ENCODE measurements at regions not wholly inside any gene's neighbourhood (a gene's known extent, or its start where the extent isn't known, plus 50 kb on each side); places are given as distances from the start of the nearest gene placed in this dataset.

- Histone ChIP-seq H3K79me2 (ENCODE audit: insufficient read depth, low read length) (no peaks in the 10 kb centered on the region), H3K4me3 (ENCODE audit: insufficient read depth, low read length) (no peak overlapping the region), H3K36me3 (ENCODE audit: insufficient read depth, low read length) (no peaks in the 10 kb centered on the region), H3K27ac (ENCODE audit: low read depth, low read length) (no peak overlapping the region), H4K20me1 (ENCODE audit: insufficient read depth, low read length) (no peaks in the 10 kb centered on the region), H3K9me3 (ENCODE audit: low read depth, low read length) (no peaks in the 10 kb centered on the region), H3K4me1 (ENCODE audit: insufficient read depth, low read length) (no peaks in the 10 kb centered on the region), H3K27me3 (ENCODE audit: insufficient read depth, low read length) (peaks cover 3% of the 10 kb centered on the region), H3K4me2 (ENCODE audit: insufficient read depth, low read length) (no peak overlapping the region), H2AFZ (ENCODE audit: low read length) (no peak overlapping the region)
- no peak for DNase-seq (ENCODE audit: insufficient read length, low spot score, missing footprints)
- no peak for TF ChIP-seq CTCF (IDR thresholded peaks at IDR 0.05; ENCODE audit: extremely low read depth, low read depth, low read length)
Observed at GRCh38 chr5:82661933-82662332, 383.8 kb upstream of the RPS23 start.

GRCh38 chr5:82661462-82661861 is 383.3 kb upstream of the RPS23 start:
- Histone ChIP-seq H3K4me1 (ENCODE audit: insufficient read depth, low read length) (no peaks in the 10 kb centered on the region), H3K27ac (ENCODE audit: low read depth, low read length) (no peak overlapping the region), H3K36me3 (ENCODE audit: insufficient read depth, low read length) (no peaks in the 10 kb centered on the region), H4K20me1 (ENCODE audit: insufficient read depth, low read length) (no peaks in the 10 kb centered on the region), H3K4me3 (ENCODE audit: insufficient read depth, low read length) (no peak overlapping the region), H3K4me2 (ENCODE audit: insufficient read depth, low read length) (no peak overlapping the region), H2AFZ (ENCODE audit: low read length) (no peak overlapping the region), H3K27me3 (ENCODE audit: insufficient read depth, low read length) (peaks cover 3% of the 10 kb centered on the region), H3K9me3 (ENCODE audit: low read depth, low read length) (no peaks in the 10 kb centered on the region), H3K79me2 (ENCODE audit: insufficient read depth, low read length) (no peaks in the 10 kb centered on the region)
- no peak for TF ChIP-seq CTCF (IDR thresholded peaks at IDR 0.05; ENCODE audit: extremely low read depth, low read depth, low read length)
- DNase-seq (ENCODE audit: insufficient read length, low spot score, missing footprints), result no peak

DNA sequence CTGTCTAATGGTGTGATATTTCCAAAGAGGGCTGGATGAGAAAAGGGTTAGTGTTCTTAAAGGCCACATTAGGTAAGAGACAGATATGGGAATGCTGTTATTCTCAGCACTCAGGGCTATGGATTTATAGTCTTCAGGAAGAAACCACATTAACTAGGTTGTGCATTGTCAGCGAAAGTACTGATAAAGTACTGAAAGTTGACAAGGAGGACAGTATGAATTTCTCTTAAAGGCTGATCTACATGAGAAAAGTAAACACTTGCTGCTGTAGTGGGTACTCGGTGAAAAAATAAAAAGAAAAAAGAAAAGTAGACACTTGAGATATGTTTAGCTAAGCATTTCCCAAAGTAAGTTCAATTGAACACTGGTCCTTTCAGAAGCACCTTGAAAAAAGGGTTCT is 381.0 kb upstream of the RPS23 start:
- Histone ChIP-seq H3K4me1 (ENCODE audit: insufficient read depth, low read length) (no peaks in the 10 kb centered on the region), H3K27me3 (ENCODE audit: insufficient read depth, low read length) (no peaks in the 10 kb centered on the region), H3K27ac (ENCODE audit: low read depth, low read length) (no peak overlapping the region), H3K9me3 (ENCODE audit: low read depth, low read length) (no peaks in the 10 kb centered on the region), H4K20me1 (ENCODE audit: insufficient read depth, low read length) (no peaks in the 10 kb centered on the region), H3K79me2 (ENCODE audit: insufficient read depth, low read length) (no peaks in the 10 kb centered on the region), H3K4me3 (ENCODE audit: insufficient read depth, low read length) (no peak overlapping the region), H3K4me2 (ENCODE audit: insufficient read depth, low read length) (no peak overlapping the region), H2AFZ (ENCODE audit: low read length) (no peak overlapping the region), H3K36me3 (ENCODE audit: insufficient read depth, low read length) (no peaks in the 10 kb centered on the region)
- no peak for TF ChIP-seq CTCF (IDR thresholded peaks at IDR 0.05; ENCODE audit: extremely low read depth, low read depth, low read length)
- no peak for DNase-seq (ENCODE audit: insufficient read length, low spot score, missing footprints)

DNA sequence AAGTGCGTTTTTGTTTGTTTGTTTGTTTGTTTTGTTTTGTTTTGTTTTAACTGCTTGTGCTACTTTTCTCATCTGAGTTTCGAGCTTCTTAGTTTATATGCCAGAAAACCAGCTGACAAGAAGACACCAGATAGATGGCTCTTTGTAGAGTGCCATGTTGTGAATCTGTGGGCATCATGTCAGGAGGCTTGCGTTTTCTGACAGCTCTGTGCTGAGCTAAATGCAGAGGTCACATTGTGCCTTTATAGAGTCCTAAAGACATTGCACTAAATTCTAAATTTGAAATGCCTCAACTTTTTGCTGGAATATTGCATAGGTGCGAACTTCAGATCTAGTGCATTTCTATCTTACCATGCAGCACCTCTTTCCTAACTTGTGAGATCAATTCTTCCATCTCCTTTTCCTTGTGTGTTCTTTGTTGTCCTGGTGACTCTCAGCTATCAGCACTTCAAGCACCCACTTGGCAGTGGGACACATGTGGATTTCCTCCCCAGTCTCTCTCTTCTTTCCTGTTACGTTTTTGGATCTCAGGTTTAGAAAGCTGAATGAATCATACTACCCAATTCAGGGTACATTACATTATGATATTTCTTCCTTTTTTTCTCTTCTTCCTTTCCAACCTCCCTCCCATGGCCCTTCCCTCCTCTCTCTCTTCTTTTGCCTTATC is 379.0 kb upstream of the RPS23 start:
- no peaks in the 10 kb centered on the region for H3K9me3 ChIP-seq (ENCODE audit: low read depth, low read length)

More for the DNA sequence above, 379.0 kb upstream of the RPS23 start:
- Histone ChIP-seq H2AFZ (ENCODE audit: low read length) (no peak overlapping the region), H3K27me3 (ENCODE audit: insufficient read depth, low read length) (no peaks in the 10 kb centered on the region), H3K4me3 (ENCODE audit: insufficient read depth, low read length) (no peak overlapping the region), H3K27ac (ENCODE audit: low read depth, low read length) (no peak overlapping the region), H3K4me1 (ENCODE audit: insufficient read depth, low read length) (no peaks in the 10 kb centered on the region), H3K79me2 (ENCODE audit: insufficient read depth, low read length) (no peaks in the 10 kb centered on the region), H3K36me3 (ENCODE audit: insufficient read depth, low read length) (no peaks in the 10 kb centered on the region), H4K20me1 (ENCODE audit: insufficient read depth, low read length) (no peaks in the 10 kb centered on the region), H3K4me2 (ENCODE audit: insufficient read depth, low read length) (no peak overlapping the region)
- no peak for DNase-seq (ENCODE audit: insufficient read length, low spot score, missing footprints)
- TF ChIP-seq CTCF (IDR thresholded peaks at IDR 0.05; ENCODE audit: extremely low read depth, low read depth, low read length), result no peak
